Left ventricle myocardium inferior (tissue), 1 donor: ENCODE measurements at regions not wholly inside any gene's neighbourhood (a gene's known extent, or its start where the extent isn't known, plus 50 kb on each side); places are given as distances from the start of the nearest gene placed in this dataset.

ENCODE experiments used
- DNase-seq: peaks from one replicate; pipeline ENCODE4 v3.0.0-alpha.2; 2020
- H3K27ac ChIP-seq: fragments of 200-600 bp; replicated peaks from 2 replicates; pipeline ENCODE4 v1.8.0; 2021
- H3K27me3 ChIP-seq: fragments of 200-600 bp; 2 replicates; pipeline ENCODE4 v1.8.0; 2021; ENCODE audit warnings: low read depth
- H3K36me3 ChIP-seq: fragments of 200-600 bp; 2 replicates; pipeline ENCODE4 v1.8.0; 2021
- H3K4me1 ChIP-seq: fragments of 200-600 bp; 2 replicates; pipeline ENCODE4 v1.8.0; 2021
- H3K4me3 ChIP-seq: fragments of 200-600 bp; 2 replicates; pipeline ENCODE4 v1.8.0; 2021; ENCODE audit warnings: mild to moderate bottlenecking, moderate library complexity
- H3K9me3 ChIP-seq: fragments of 200-600 bp; replicated peaks from 2 replicates; pipeline ENCODE4 v1.8.0; 2021
- CTCF ChIP-seq: fragments of 200-600 bp; IDR thresholded peaks from 2 replicates; pipeline ENCODE4 v1.8.0; 2021; ENCODE audit warnings: antibody characterized with exemption, mild to moderate bottlenecking, borderline replicate concordance
- intact Hi-C: fragments of 100-400 bp; cut with micrococcal nuclease; formaldehyde crosslinking; loops from one replicate; pipeline ENCODE4 v1.11.0; 2022
- donor health status: DM: no; HTN: yes; CAD: no; lungs with severe emphysema.

DNA sequence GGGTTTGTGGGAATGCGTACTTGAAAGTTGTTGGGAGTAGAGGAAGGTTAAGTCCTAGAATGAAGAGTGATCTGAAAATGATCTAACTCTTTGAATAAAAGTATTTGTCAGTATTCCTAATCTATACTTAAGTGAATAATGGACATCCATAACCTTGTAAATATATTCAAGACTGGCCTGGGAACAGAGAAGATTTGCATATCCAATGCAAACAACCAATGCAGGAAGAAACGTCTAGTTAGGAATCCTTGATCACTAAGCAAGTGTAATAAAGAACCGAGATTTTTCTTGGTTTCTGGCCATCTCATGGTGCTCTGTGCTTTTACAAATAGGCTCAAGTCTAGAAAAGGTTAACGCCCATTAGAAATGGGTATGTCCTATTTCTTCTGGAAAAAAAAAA, 157.1 kb downstream of the RAB11FIP2 start:
- Histone ChIP-seq H3K36me3 (no peaks in the 10 kb centered on the region), H3K27ac (no peak overlapping the region), H3K9me3 (no peaks in the 10 kb centered on the region), H3K27me3 (peaks cover 64% of the 10 kb centered on the region), H3K4me1 (no peaks in the 10 kb centered on the region), H3K4me3 (no peak overlapping the region)
- no peak for DNase-seq
- intact Hi-C loops: no loop called here
- TF ChIP-seq CTCF: no peak

GRCh38 chr10:117892681-117893220, 154.0 kb downstream of the RAB11FIP2 start:
- no peaks in the 10 kb centered on the region for H3K4me1 ChIP-seq
- intact Hi-C loops: no loop called here
- H3K27ac ChIP-seq: no peak overlapping the region
- H3K9me3 ChIP-seq: no peaks in the 10 kb centered on the region
- no peak for TF ChIP-seq CTCF
- no peaks in the 10 kb centered on the region for H3K36me3 ChIP-seq
- peaks cover 67% of the 10 kb centered on the region for H3K27me3 ChIP-seq
- no peak overlapping the region for H3K4me3 ChIP-seq
- DNase-seq: no peak

GRCh38 chr10:117894339-117894738, 152.4 kb downstream of the RAB11FIP2 start:
- Histone ChIP-seq H3K27me3 (peaks cover 65% of the 10 kb centered on the region), H3K36me3 (no peaks in the 10 kb centered on the region), H3K9me3 (no peaks in the 10 kb centered on the region), H3K4me3 (no peak overlapping the region), H3K4me1 (no peaks in the 10 kb centered on the region), H3K27ac (no peak overlapping the region)
- no peak for DNase-seq
- intact Hi-C loops: no loop called here
- no peak for TF ChIP-seq CTCF

DNA sequence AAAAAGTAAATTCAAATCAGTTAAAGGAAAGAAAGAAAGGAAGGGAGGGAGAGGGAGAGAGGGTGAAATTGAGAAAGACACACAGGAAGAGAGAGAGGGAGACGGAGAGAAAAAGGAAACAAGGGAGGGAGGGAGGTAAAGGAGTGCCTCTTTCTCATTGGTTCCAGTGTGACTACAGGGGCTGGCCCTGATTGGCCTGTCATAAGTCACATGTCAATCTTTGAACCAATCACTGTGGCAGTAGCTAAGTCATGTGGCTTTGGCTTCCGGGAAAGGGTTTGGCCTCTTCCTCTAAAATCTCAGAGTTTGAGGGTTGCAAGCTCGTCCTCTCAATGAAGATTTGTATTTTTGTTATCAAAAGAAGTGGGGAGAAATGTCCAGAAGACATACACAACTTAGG, 150.2 kb downstream of the RAB11FIP2 start:
- no peak overlapping the region for H3K27ac ChIP-seq
- no peak overlapping the region for H3K4me3 ChIP-seq
- peaks cover 74% of the 10 kb centered on the region for H3K27me3 ChIP-seq
- intact Hi-C loops: no loop called here
- DNase-seq: no peak
- TF ChIP-seq CTCF: no peak
- no peaks in the 10 kb centered on the region for H3K36me3 ChIP-seq
- H3K4me1 ChIP-seq: no peaks in the 10 kb centered on the region
- H3K9me3 ChIP-seq: no peaks in the 10 kb centered on the region

DNA sequence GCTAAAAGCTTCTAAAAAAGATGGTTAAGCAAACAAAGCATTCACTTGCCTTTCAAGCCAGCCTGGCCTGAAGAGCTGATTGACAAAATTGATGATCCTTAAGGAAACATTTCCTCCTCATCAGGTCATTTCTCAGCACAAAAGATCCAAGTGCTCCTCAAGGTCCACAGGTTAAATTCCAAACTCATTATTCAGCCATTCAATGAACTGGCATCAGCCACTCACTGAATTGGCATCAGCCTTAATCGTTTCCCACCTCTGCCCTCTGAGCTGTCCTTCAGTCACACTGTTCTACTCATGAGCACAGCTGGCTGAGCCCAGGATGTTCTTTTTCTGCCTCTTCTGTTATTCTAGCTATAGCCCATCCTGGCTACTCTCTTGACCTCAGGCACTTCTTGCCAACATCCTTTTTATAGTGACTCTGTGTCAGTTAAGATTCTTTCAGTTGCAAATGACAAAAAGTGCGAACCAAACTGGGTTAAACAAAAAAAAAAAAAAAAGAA, 147.5 kb downstream of the RAB11FIP2 start:
- TF ChIP-seq CTCF: no peak

More for the DNA sequence above, 147.5 kb downstream of the RAB11FIP2 start:
- Histone ChIP-seq H3K9me3 (no peaks in the 10 kb centered on the region), H3K4me3 (no peak overlapping the region), H3K27ac (no peak overlapping the region), H3K36me3 (no peaks in the 10 kb centered on the region), H3K27me3 (peaks cover 67% of the 10 kb centered on the region), H3K4me1 (no peaks in the 10 kb centered on the region)
- intact Hi-C loops: no loop called here
- DNase-seq: no peak
